Pons (tissue), 1 donor: ENCODE measurements at regions not wholly inside any gene's neighbourhood (a gene's known extent, or its start where the extent isn't known, plus 50 kb on each side); places are given as distances from the start of the nearest gene placed in this dataset.

Experiments
- DNase-seq: peaks from one replicate; pipeline ENCODE4 v3.0.0-alpha.2; 2016; ENCODE audit warnings: low spot score

DNA sequence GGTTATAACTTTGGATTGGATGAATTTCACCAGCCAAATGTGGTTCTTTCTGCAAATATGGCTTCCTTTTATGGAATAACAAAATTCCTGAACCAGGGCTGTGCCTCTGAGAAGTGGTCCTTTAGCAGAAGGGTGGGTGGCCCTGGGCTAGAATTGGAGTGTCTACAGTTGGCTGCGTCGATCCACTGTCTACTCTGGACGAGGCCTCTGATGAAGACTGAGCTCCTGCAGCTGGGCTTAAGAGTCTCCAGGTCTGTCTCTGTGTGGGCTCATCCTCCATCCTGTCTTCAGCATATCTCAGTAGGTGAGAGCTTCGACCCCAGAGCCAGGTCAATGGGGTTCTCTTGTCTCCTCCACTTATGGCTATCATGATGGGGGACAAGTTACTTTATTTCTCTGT lies 166.3 kb upstream of the PMEPA1 start:
- DNase-seq, result no peak

DNA sequence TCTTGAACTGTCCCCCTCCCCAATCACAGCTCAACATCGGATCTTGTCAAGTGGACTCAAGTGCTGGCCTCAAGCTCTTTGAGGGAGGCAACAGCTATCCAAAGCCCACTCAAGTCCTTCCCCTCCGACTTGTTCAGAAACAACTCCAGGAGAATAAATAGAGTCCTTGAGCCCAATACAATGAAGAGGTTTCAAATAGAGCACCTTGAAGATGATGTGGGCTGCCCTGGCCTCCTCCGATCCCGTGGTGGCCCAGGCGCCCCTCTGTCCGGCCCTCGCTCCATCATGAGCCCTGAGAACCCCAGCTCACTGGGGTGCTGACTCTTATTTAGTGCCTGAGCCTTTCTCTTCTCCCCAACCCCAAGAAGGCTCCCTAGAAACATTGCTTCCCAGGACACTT lies 164.3 kb upstream of the PMEPA1 start:
- no peak for DNase-seq

DNA sequence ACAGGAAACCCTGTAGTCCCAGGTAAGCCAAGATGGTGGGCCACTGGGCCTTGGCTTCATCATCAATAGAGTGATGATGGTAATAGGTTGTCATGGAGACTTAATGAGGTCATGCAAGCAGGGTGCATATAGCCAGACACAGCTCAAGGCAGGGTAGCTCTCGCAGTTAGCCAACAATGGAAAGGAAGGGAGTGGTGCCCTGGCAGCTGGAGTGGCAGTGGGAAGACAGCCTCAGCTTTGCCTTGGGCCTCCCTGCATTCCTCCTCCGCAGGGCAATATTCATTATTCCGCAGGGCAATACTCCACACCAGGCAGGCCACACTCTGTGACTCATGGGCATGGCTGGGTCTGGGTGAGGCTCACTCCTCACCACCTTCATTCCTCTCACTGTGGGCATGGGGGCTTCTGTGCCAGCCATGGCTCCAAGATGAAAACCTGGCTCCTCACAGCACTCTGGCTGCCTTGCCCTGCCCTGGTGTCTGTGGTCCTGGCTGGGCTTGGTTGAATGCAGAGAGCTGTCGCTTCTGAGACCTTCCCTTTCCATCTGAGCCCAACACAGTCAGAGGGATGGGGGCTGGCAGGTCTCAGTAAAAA lies 163.1 kb upstream of the PMEPA1 start:
- DNase-seq, result no peak

GRCh38 chr20:57871237-57871632 lies 161.4 kb upstream of the PMEPA1 start:
- DNase-seq, result no peak

GRCh38 chr20:57870597-57871236 lies 160.9 kb upstream of the PMEPA1 start:
- DNase-seq, result no peak

DNA sequence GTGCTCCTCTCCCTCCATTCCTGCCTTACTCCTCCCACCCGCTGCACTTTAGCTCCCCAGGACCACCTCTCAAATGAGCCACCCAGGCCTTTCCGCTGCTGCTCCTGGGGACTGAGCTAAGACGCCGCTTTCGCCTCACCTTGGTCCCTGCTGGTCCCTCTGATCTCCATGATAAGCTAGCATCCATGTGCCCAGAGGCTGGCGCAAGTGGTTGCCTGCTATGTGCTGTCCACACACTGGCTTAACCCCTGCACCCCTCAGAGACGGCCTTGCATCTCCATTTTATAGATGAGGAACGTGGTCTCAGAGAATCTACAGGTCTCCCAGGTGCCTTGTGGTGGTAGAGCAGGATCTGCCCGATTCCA lies 160.1 kb upstream of the PMEPA1 start:
- no peak for DNase-seq

- no peak for DNase-seq
Measured at GRCh38 chr20:57869291-57869950, 159.6 kb upstream of the PMEPA1 start.

GRCh38 chr20:57868310-57868709 lies 158.5 kb upstream of the PMEPA1 start:
- DNase-seq, result no peak

- no peak for DNase-seq
Measured at GRCh38 chr20:57867807-57868206, 158.0 kb upstream of the PMEPA1 start.

GRCh38 chr20:57867181-57867803 lies 157.5 kb upstream of the PMEPA1 start:
- no peak for DNase-seq

DNA sequence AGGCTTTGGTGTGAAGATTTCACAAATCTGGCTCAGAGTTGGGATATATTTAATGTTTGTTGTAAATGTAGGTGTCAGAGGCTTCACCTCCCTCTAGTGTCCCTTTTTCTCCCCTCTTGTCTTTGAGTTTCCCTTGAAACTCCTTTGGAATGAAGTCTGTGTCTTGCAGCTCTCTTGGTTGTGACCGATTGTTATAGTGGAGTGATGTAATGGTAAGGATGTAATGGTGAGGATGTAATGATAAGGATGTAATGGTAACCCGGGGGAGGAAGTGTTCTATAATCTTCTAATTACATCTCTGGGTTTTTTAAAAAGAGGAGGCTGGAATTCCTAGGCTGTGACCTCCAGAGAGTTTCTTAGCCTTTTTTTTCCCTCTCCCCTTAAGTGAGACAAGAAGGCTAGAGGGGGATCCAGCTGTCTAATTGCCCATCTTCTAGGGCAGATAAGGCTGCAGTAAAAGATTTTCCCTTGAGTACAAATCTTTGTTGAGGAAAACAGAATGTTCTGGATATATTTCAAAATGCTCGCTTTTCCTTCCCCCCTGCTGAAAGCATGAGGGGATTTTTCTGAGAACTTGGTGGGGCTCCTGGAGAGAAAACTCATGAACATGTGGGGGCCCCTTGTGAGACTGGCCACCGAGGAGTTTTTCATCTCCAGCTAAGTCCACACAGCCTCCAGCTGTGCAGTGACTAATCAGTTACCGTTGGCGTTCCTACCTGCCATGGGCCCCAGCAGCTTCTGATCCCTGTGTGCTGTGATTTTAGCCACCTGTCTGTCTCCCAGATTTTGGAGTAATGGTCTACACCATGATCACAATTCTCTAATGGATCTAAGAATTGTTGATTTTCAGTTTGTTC lies 156.7 kb upstream of the PMEPA1 start:
- DNase-seq, result no peak

DNA sequence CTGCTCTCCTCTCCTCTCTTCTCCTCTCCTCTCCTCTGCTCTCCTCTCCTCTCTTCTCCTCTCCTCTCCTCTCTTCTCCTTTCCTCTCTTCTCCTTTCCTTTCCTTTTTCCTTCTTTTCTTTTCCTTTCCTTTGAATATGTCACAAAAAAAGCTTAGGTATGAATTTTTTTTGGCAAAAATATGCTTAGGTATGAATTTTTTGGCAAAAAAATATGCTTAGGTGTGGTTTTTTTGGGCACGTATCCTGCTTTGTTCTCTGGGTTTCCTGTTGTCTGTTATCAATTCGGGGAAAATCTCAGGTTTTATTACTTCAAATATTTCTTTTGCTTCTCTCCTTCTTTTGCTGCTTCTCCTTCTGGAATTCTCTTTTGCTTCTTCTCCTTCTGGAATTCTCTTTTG lies 155.5 kb upstream of the PMEPA1 start:
- no peak for DNase-seq

DNA sequence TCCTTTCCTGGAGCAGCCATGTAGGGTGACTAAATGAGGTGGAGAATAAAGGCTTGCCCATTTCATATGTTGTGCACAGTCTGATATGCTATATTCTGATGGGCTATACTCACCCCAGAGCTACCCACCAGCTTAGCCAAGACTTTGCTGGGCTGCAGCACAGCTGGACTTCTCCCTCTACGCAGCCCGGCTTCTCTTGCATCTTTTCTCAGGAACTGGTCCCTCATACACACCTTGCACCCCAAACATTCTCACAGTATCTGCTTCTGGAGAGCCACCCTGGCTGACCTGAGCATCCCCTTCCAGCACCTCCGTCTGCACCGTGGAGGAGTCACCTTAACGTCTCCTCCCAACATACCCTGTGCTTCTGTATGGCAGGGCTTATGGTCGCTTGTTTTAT lies 150.8 kb upstream of the PMEPA1 start:
- DNase-seq, result no peak

DNA sequence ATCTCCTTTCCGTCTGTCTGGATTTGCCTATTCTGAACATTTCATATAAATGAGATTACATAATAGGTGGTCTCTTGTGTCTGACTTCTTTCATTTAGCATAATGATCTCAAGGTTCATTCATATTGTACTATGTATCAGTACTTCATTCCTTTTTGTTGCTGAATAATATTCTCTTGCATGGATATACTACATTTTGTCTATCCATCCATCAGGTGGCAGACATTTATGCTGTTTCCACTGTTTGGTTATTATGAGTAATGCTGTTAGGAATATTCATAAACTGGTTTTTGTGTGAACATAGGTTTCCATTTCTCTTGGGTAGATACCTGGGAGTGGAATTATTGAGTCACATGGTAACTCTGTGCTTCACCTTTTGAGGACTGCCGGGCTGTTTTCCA lies 148.2 kb upstream of the PMEPA1 start:
- DNase-seq, result no peak

DNA sequence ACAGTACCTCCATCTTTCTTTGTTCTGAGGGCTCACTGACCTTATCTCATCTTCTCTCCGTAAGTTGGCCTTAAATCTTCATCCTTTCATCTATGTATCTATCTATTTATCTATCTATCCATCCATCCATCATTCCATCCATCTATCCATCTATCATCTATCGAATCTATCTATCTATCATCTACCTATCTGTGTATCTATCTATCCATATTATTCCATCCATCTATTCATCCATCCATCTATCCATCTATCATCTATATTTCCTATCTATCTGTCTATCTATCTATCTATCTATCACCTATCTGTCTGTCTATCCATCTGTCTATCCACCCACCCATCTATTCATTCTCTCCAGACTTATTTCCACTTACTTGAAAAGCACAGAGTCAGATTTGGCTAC lies 147.3 kb upstream of the PMEPA1 start:
- no peak for DNase-seq

DNA sequence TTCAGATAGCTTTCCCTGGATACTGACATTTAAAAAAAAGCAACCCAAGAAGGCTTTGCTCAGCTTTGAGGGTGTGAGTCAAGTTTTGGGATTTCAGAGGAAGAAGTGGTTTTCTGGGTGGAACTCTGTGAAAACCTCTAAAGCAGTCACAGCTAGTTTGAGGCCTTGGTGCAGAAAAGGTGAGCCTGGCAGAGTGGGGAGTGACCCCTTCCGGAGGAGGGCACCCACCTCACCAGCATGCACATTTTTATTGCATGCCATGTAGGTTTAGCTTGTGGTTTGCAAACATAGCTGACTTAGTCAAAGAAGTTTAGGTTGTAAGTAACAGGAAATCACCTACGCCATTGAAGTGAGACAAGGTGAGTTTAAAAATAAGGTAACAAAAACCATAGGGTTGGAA lies 146.8 kb upstream of the PMEPA1 start:
- no peak for DNase-seq

GRCh38 chr20:57851796-57852195 lies 142.0 kb upstream of the PMEPA1 start:
- no peak for DNase-seq

DNA sequence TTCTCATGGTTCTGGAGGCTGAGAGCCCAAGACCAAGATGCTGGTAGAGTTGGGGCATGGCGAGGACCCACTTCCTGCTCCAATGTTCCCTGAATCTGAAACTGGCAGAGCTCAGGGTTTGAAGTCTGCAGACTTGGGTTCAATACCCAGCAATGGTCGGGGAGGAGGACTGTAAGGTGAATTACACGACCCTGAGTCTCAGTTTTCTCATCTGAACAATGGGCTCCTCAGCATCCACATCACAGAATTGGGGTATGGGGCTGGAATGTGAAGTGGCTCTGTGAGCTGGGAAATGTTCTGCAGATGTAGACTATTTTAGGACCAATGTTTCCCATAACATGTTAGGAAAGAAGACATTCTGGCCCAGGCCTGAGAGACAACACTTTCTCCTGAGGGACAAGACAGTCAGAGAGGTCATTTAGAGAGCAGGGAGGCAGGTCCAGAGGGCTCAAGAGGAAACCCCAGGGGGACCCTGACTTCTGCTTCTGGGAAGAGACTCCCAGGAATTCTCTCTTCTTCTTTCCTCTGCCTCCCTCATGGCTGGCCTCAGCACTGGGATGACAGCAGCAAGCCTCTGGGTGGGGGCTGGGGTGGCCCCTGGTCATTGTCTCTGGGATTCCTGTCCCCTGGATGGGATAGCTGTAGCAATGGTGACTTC lies 141.3 kb upstream of the PMEPA1 start:
- no peak for DNase-seq

GRCh38 chr20:57849521-57850215 lies 139.9 kb upstream of the PMEPA1 start:
- DNase-seq, result no peak

- DNase-seq, result no peak
Measured at GRCh38 chr20:57849121-57849520, 139.3 kb upstream of the PMEPA1 start.

DNA sequence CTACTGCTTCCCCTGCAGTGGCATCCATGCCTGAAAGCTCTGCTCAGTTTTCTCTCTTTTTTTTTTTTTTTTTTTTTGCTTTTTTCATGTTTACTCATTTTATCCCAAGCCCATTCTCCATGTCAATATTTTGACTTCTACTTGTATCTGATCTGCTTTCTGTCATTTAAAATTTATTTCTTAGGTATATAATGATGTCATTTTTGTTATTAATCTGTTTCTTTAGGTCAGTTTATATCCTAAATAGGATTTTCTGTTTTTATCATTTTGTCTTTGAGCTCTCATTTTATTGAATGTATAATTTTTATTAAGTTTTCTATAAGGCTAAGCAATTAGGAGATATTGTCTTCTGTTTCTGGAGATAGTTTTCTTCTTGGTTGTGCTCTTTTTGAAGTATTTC lies 138.5 kb upstream of the PMEPA1 start:
- DNase-seq, result no peak
